HepG2 (cell line): ENCODE measurements at regions not wholly inside any gene's neighbourhood (a gene's known extent, or its start where the extent isn't known, plus 50 kb on each side); places are given as distances from the start of the nearest gene placed in this dataset.

ENCODE experiments used
- ATF1 ChIP-seq: IDR thresholded peaks from 2 replicates; pipeline ENCODE4 v1.6.1; 2016; ENCODE audit warnings: mild to moderate bottlenecking, control low read depth
- FOXM1 ChIP-seq: sonication (generic); formaldehyde crosslinking; IDR thresholded peaks from 2 replicates; pipeline ENCODE4 v1.5.0; 2020; ENCODE audit warnings: missing genetic modification reagents
- HNF4A ChIP-seq: sonication (generic); formaldehyde crosslinking; IDR thresholded peaks from 2 replicates; pipeline ENCODE4 v1.4.0; 2020; ENCODE audit warnings: missing genetic modification reagents
- HOXA5 ChIP-seq: sonication (generic); formaldehyde crosslinking; IDR thresholded peaks from 2 replicates; pipeline ENCODE4 v1.4.0; 2020; ENCODE audit warnings: missing genetic modification reagents
- KDM5A ChIP-seq: fragments of 200-600 bp; sonication (generic); IDR thresholded peaks from 2 replicates; pipeline ENCODE4 v1.7.0; 2018; ENCODE audit warnings: antibody characterized with exemption, mild to moderate bottlenecking, low read length, borderline replicate concordance
- NCOR1 ChIP-seq: fragments of 200-600 bp; sonication (generic); IDR thresholded peaks from 2 replicates; pipeline ENCODE4 v1.7.0; 2017; ENCODE audit warnings: antibody characterized with exemption, low read length, borderline replicate concordance
- NR2C2 ChIP-seq: sonication (generic); formaldehyde crosslinking; IDR thresholded peaks from 2 replicates; pipeline ENCODE4 v1.4.0; 2020; ENCODE audit warnings: missing genetic modification reagents, mild to moderate bottlenecking, moderate library complexity, borderline replicate concordance
- SMAD1 ChIP-seq: sonication (generic); formaldehyde crosslinking; IDR thresholded peaks from 2 replicates; pipeline ENCODE4 v1.4.0; 2020; ENCODE audit warnings: missing genetic modification reagents, low read depth, mild to moderate bottlenecking, borderline replicate concordance
- SMAD9 ChIP-seq: sonication (generic); formaldehyde crosslinking; IDR thresholded peaks from 2 replicates; pipeline ENCODE4 v1.5.1; 2020; ENCODE audit warnings: mild to moderate bottlenecking, missing genetic modification reagents
- ZIK1 ChIP-seq: sonication (generic); formaldehyde crosslinking; IDR thresholded peaks from 2 replicates; pipeline ENCODE4 v1.5.0; 2020; ENCODE audit warnings: mild to moderate bottlenecking, low read depth, missing genetic modification reagents, borderline replicate concordance
- ZNF101 ChIP-seq: sonication (generic); formaldehyde crosslinking; IDR thresholded peaks from 2 replicates; pipeline ENCODE4 v1.4.0; 2020; ENCODE audit warnings: mild to moderate bottlenecking, low read depth, missing genetic modification reagents, borderline replicate concordance
- ZNF235 ChIP-seq: sonication (generic); formaldehyde crosslinking; IDR thresholded peaks from 2 replicates; pipeline ENCODE4 v1.8.1; 2023; ENCODE audit warnings: mild to moderate bottlenecking, missing genetic modification reagents, borderline replicate concordance
- ZNF256 ChIP-seq: sonication (generic); formaldehyde crosslinking; conservative IDR thresholded peaks from 2 replicates; pipeline ENCODE4 v1.4.0; 2020; ENCODE audit warnings: missing genetic modification reagents
- ZNF460 ChIP-seq: sonication (generic); formaldehyde crosslinking; IDR thresholded peaks from 2 replicates; pipeline ENCODE4 v1.5.1; 2020; ENCODE audit warnings: missing genetic modification reagents, mild to moderate bottlenecking, borderline replicate concordance
- ZNF652 ChIP-seq: IDR thresholded peaks from 2 replicates; pipeline ENCODE4 v1.6.1; 2016; ENCODE audit warnings: low read depth, borderline replicate concordance
- ZNF660 ChIP-seq: sonication (generic); formaldehyde crosslinking; IDR thresholded peaks from 2 replicates; pipeline ENCODE4 v1.5.1; 2020; ENCODE audit warnings: mild to moderate bottlenecking, low read depth, missing genetic modification reagents, borderline replicate concordance
- ZNF782 ChIP-seq: sonication (generic); formaldehyde crosslinking; IDR thresholded peaks from 2 replicates; pipeline ENCODE4 v1.4.0; 2020; ENCODE audit warnings: missing genetic modification reagents, mild to moderate bottlenecking, borderline replicate concordance
- ZNF891 ChIP-seq: sonication (generic); formaldehyde crosslinking; IDR thresholded peaks from 2 replicates; pipeline ENCODE4 v1.5.0; 2020; ENCODE audit warnings: mild to moderate bottlenecking, missing genetic modification reagents
- TF ChIP-seq, protein P1 (sequence below): sonication (generic); formaldehyde crosslinking; IDR thresholded peaks from 2 replicates; pipeline ENCODE4 v1.5.1; 2020; ENCODE audit warnings: mild to moderate bottlenecking, missing genetic modification reagents, moderate library complexity
- TF ChIP-seq, protein P2 (sequence below): sonication (generic); formaldehyde crosslinking; IDR thresholded peaks from 2 replicates; pipeline ENCODE4 v1.5.0; 2020; ENCODE audit warnings: missing genetic modification reagents
- TF ChIP-seq, protein P3 (sequence below): sonication (generic); formaldehyde crosslinking; IDR thresholded peaks from 2 replicates; pipeline ENCODE4 v1.4.0; 2020; ENCODE audit warnings: missing genetic modification reagents
- TF ChIP-seq, protein P4 (sequence below): sonication (generic); formaldehyde crosslinking; conservative IDR thresholded peaks from 2 replicates; pipeline ENCODE4 v1.8.0; 2022; ENCODE audit warnings: mild to moderate bottlenecking, moderate library complexity, missing genetic modification reagents

DNA sequence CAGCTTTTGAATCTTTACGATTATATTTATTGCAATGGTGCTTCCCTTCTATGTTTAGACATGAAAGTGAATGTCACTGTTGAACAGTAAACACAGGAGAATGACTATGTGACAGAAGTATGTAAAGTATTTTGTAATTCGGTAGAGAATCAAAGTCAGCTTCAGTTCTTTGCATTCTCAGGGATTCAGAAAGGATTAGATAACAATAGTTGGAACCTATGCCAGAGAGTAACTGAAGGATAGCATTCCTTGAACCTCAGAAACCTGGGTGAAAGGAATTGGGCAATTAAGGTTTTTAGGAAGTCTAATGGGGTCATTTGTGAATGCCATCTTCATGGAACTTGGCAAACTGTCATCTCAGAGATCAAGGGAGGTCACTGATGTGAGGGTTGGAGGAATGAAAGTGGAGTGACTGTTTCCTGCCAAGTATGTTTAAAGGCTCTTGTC, 305.3 kb upstream of the DDHD1 start (continued):
- TF ChIP-seq, protein P1, sequence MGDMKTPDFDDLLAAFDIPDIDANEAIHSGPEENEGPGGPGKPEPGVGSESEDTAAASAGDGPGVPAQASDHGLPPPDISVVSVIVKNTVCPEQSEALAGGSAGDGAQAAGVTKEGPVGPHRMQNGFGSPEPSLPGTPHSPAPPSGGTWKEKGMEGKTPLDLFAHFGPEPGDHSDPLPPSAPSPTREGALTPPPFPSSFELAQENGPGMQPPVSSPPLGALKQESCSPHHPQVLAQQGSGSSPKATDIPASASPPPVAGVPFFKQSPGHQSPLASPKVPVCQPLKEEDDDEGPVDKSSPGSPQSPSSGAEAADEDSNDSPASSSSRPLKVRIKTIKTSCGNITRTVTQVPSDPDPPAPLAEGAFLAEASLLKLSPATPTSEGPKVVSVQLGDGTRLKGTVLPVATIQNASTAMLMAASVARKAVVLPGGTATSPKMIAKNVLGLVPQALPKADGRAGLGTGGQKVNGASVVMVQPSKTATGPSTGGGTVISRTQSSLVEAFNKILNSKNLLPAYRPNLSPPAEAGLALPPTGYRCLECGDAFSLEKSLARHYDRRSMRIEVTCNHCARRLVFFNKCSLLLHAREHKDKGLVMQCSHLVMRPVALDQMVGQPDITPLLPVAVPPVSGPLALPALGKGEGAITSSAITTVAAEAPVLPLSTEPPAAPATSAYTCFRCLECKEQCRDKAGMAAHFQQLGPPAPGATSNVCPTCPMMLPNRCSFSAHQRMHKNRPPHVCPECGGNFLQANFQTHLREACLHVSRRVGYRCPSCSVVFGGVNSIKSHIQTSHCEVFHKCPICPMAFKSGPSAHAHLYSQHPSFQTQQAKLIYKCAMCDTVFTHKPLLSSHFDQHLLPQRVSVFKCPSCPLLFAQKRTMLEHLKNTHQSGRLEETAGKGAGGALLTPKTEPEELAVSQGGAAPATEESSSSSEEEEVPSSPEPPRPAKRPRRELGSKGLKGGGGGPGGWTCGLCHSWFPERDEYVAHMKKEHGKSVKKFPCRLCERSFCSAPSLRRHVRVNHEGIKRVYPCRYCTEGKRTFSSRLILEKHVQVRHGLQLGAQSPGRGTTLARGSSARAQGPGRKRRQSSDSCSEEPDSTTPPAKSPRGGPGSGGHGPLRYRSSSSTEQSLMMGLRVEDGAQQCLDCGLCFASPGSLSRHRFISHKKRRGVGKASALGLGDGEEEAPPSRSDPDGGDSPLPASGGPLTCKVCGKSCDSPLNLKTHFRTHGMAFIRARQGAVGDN = no peak
- TF ChIP-seq ZNF782 (CRISPR knock-in tag) (no peak), ZNF652 (CRISPR knock-in tag) (no peak), ZNF460 (CRISPR knock-in tag) (no peak), HNF4A (peak; percentile 59; the same call in 1 of the 2 replicates), ATF1 (peak; percentile 33; the same call in 1 of the 2 replicates), NR2C2 (CRISPR knock-in tag) (no peak), KDM5A (no peak), NCOR1 (peak; percentile 77; the same call in 1 of the 2 replicates), ZNF101 (CRISPR knock-in tag) (no peak), ZNF891 (CRISPR knock-in tag) (no peak), FOXM1 (no peak), SMAD1 (no peak), HOXA5 (CRISPR knock-in tag) (no peak), ZNF256 (no peak), ZNF660 (CRISPR knock-in tag) (no peak), ZNF235 (no peak), SMAD9 (CRISPR knock-in tag) (no peak), ZIK1 (no peak)
- TF ChIP-seq, protein P2, sequence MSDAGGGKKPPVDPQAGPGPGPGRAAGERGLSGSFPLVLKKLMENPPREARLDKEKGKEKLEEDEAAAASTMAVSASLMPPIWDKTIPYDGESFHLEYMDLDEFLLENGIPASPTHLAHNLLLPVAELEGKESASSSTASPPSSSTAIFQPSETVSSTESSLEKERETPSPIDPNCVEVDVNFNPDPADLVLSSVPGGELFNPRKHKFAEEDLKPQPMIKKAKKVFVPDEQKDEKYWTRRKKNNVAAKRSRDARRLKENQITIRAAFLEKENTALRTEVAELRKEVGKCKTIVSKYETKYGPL (CRISPR knock-in tag) = peak; percentile 49; the same call in 1 of the 2 replicates
- TF ChIP-seq, protein P3, sequence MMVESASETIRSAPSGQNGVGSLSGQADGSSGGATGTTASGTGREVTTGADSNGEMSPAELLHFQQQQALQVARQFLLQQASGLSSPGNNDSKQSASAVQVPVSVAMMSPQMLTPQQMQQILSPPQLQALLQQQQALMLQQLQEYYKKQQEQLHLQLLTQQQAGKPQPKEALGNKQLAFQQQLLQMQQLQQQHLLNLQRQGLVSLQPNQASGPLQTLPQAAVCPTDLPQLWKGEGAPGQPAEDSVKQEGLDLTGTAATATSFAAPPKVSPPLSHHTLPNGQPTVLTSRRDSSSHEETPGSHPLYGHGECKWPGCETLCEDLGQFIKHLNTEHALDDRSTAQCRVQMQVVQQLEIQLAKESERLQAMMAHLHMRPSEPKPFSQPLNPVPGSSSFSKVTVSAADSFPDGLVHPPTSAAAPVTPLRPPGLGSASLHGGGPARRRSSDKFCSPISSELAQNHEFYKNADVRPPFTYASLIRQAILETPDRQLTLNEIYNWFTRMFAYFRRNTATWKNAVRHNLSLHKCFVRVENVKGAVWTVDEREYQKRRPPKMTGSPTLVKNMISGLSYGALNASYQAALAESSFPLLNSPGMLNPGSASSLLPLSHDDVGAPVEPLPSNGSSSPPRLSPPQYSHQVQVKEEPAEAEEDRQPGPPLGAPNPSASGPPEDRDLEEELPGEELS (CRISPR knock-in tag) = peak; percentile 80
- TF ChIP-seq, protein P4, sequence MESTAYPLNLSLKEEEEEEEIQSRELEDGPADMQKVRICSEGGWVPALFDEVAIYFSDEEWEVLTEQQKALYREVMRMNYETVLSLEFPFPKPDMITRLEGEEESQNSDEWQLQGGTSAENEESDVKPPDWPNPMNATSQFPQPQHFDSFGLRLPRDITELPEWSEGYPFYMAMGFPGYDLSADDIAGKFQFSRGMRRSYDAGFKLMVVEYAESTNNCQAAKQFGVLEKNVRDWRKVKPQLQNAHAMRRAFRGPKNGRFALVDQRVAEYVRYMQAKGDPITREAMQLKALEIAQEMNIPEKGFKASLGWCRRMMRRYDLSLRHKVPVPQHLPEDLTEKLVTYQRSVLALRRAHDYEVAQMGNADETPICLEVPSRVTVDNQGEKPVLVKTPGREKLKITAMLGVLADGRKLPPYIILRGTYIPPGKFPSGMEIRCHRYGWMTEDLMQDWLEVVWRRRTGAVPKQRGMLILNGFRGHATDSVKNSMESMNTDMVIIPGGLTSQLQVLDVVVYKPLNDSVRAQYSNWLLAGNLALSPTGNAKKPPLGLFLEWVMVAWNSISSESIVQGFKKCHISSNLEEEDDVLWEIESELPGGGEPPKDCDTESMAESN (CRISPR knock-in tag) = no peak
